ENCODE measurements at regions not wholly inside any gene's neighbourhood (a gene's known extent, or its start where the extent isn't known, plus 50 kb on each side); places are given as distances from the start of the nearest gene placed in this dataset.

GRCh38 chr13:33543631-33544265 is 258.2 kb upstream of the STARD13 start:
- peak overlapping the region; percentile 99 for H3K27ac ChIP-seq (ENCODE audit: low read depth, low read length)
- no peaks in the 10 kb centered on the region for H3K27me3 ChIP-seq (ENCODE audit: control insufficient read depth in 1 of 2, insufficient read depth in 2 of 2, low read length in 2 of 2)
- H3K36me3 ChIP-seq (ENCODE audit: control insufficient read depth in 1 of 2, insufficient read depth in 2 of 2, low read length in 2 of 2) = no peaks in the 10 kb centered on the region
- peak overlapping the region; percentile 74 to 85 for H3K4me3 ChIP-seq (ENCODE audit: low read depth in 1 of 2, low read length in 2 of 2)
- peak overlapping the region; percentile 85 to 98 for H3K9ac ChIP-seq (ENCODE audit: low read depth in 1 of 2, low read length in 2 of 2)
- peaks cover 22 to 30% of the 10 kb centered on the region in 2 donors for H3K4me1 ChIP-seq (ENCODE audit: control insufficient read depth in 1 of 2, insufficient read depth in 2 of 2, low read length in 2 of 2)
- H3K9me3 ChIP-seq (ENCODE audit: control insufficient read depth in 1 of 2, low read length in 2 of 2) = no peaks in the 10 kb centered on the region

- peak overlapping the region in 1 of 2 donors; percentile 85 for H3K4me3 ChIP-seq (ENCODE audit: low read depth in 1 of 2, low read length in 2 of 2)
- peaks cover 22 to 30% of the 10 kb centered on the region in 2 donors for H3K4me1 ChIP-seq (ENCODE audit: control insufficient read depth in 1 of 2, insufficient read depth in 2 of 2, low read length in 2 of 2)
- peak overlapping the region; percentile 15 to 98 for H3K9ac ChIP-seq (ENCODE audit: low read depth in 1 of 2, low read length in 2 of 2)
- no peaks in the 10 kb centered on the region for H3K36me3 ChIP-seq (ENCODE audit: control insufficient read depth in 1 of 2, insufficient read depth in 2 of 2, low read length in 2 of 2)
- no peak overlapping the region for H3K27ac ChIP-seq (ENCODE audit: low read depth, low read length)
- H3K27me3 ChIP-seq (ENCODE audit: control insufficient read depth in 1 of 2, insufficient read depth in 2 of 2, low read length in 2 of 2) = no peaks in the 10 kb centered on the region
- H3K9me3 ChIP-seq (ENCODE audit: control insufficient read depth in 1 of 2, low read length in 2 of 2) = no peaks in the 10 kb centered on the region
Observed at GRCh38 chr13:33544308-33544707, 258.8 kb upstream of the STARD13 start.

- H3K36me3 ChIP-seq (ENCODE audit: control insufficient read depth in 1 of 2, insufficient read depth in 2 of 2, low read length in 2 of 2) = no peaks in the 10 kb centered on the region
- no peak overlapping the region for H3K27ac ChIP-seq (ENCODE audit: low read depth, low read length)
- no peak overlapping the region for H3K4me3 ChIP-seq (ENCODE audit: low read depth in 1 of 2, low read length in 2 of 2)
- no peak overlapping the region for H3K9ac ChIP-seq (ENCODE audit: low read depth in 1 of 2, low read length in 2 of 2)
- H3K27me3 ChIP-seq (ENCODE audit: control insufficient read depth in 1 of 2, insufficient read depth in 2 of 2, low read length in 2 of 2) = no peaks in the 10 kb centered on the region
- peaks cover 22 to 30% of the 10 kb centered on the region in 2 donors for H3K4me1 ChIP-seq (ENCODE audit: control insufficient read depth in 1 of 2, insufficient read depth in 2 of 2, low read length in 2 of 2)
- no peaks in the 10 kb centered on the region for H3K9me3 ChIP-seq (ENCODE audit: control insufficient read depth in 1 of 2, low read length in 2 of 2)
Observed at GRCh38 chr13:33545492-33545891, 259.9 kb upstream of the STARD13 start.

GRCh38 chr13:33547035-33547434 is 261.5 kb upstream of the STARD13 start:
- H3K4me3 ChIP-seq (ENCODE audit: low read depth in 1 of 2, low read length in 2 of 2) = no peak overlapping the region
- H3K36me3 ChIP-seq (ENCODE audit: control insufficient read depth in 1 of 2, insufficient read depth in 2 of 2, low read length in 2 of 2) = no peaks in the 10 kb centered on the region
- no peaks in the 10 kb centered on the region for H3K9me3 ChIP-seq (ENCODE audit: control insufficient read depth in 1 of 2, low read length in 2 of 2)
- H3K27me3 ChIP-seq (ENCODE audit: control insufficient read depth in 1 of 2, insufficient read depth in 2 of 2, low read length in 2 of 2) = no peaks in the 10 kb centered on the region
- H3K4me1 ChIP-seq (ENCODE audit: control insufficient read depth in 1 of 2, insufficient read depth in 2 of 2, low read length in 2 of 2) = peaks cover 16 to 17% of the 10 kb centered on the region in 2 donors
- H3K27ac ChIP-seq (ENCODE audit: low read depth, low read length) = no peak overlapping the region
- H3K9ac ChIP-seq (ENCODE audit: low read depth in 1 of 2, low read length in 2 of 2) = no peak overlapping the region

- H3K27ac ChIP-seq (ENCODE audit: low read depth, low read length) = no peak overlapping the region
- no peaks in the 10 kb centered on the region for H3K36me3 ChIP-seq (ENCODE audit: control insufficient read depth in 1 of 2, insufficient read depth in 2 of 2, low read length in 2 of 2)
- H3K9me3 ChIP-seq (ENCODE audit: control insufficient read depth in 1 of 2, low read length in 2 of 2) = no peaks in the 10 kb centered on the region
- peaks cover 15% of the 10 kb centered on the region in 2 donors for H3K4me1 ChIP-seq (ENCODE audit: control insufficient read depth in 1 of 2, insufficient read depth in 2 of 2, low read length in 2 of 2)
- H3K9ac ChIP-seq (ENCODE audit: low read depth in 1 of 2, low read length in 2 of 2) = no peak overlapping the region
- H3K27me3 ChIP-seq (ENCODE audit: control insufficient read depth in 1 of 2, insufficient read depth in 2 of 2, low read length in 2 of 2) = no peaks in the 10 kb centered on the region
- H3K4me3 ChIP-seq (ENCODE audit: low read depth in 1 of 2, low read length in 2 of 2) = no peak overlapping the region
Observed at GRCh38 chr13:33548069-33548468, 262.5 kb upstream of the STARD13 start.

GRCh38 chr13:33550276-33550675 is 264.7 kb upstream of the STARD13 start:
- no peak overlapping the region for H3K9ac ChIP-seq (ENCODE audit: low read depth in 1 of 2, low read length in 2 of 2)

GRCh38 chr13:33550885-33551284 is 265.3 kb upstream of the STARD13 start:
- Histone ChIP-seq H3K9ac (ENCODE audit: low read depth in 1 of 2, low read length in 2 of 2) (no peak overlapping the region), H3K9me3 (ENCODE audit: control insufficient read depth in 1 of 2, low read length in 2 of 2) (no peaks in the 10 kb centered on the region), H3K27me3 (ENCODE audit: control insufficient read depth in 1 of 2, insufficient read depth in 2 of 2, low read length in 2 of 2) (no peaks in the 10 kb centered on the region), H3K4me1 (ENCODE audit: control insufficient read depth in 1 of 2, insufficient read depth in 2 of 2, low read length in 2 of 2) (no peaks in the 10 kb centered on the region), H3K4me3 (ENCODE audit: low read depth in 1 of 2, low read length in 2 of 2) (no peak overlapping the region), H3K36me3 (ENCODE audit: control insufficient read depth in 1 of 2, insufficient read depth in 2 of 2, low read length in 2 of 2) (no peaks in the 10 kb centered on the region), H3K27ac (ENCODE audit: low read depth, low read length) (no peak overlapping the region)

More at GRCh38 chr13:33550276-33550675, 264.7 kb upstream of the STARD13 start:
- Histone ChIP-seq H3K4me3 (ENCODE audit: low read depth in 1 of 2, low read length in 2 of 2) (no peak overlapping the region), H3K27ac (ENCODE audit: low read depth, low read length) (no peak overlapping the region), H3K36me3 (ENCODE audit: control insufficient read depth in 1 of 2, insufficient read depth in 2 of 2, low read length in 2 of 2) (no peaks in the 10 kb centered on the region), H3K9me3 (ENCODE audit: control insufficient read depth in 1 of 2, low read length in 2 of 2) (no peaks in the 10 kb centered on the region), H3K27me3 (ENCODE audit: control insufficient read depth in 1 of 2, insufficient read depth in 2 of 2, low read length in 2 of 2) (no peaks in the 10 kb centered on the region), H3K4me1 (ENCODE audit: control insufficient read depth in 1 of 2, insufficient read depth in 2 of 2, low read length in 2 of 2) (no peaks in the 10 kb centered on the region)

- H3K9me3 ChIP-seq (ENCODE audit: control insufficient read depth in 1 of 2, low read length in 2 of 2) = no peaks in the 10 kb centered on the region
- H3K36me3 ChIP-seq (ENCODE audit: control insufficient read depth in 1 of 2, insufficient read depth in 2 of 2, low read length in 2 of 2) = no peaks in the 10 kb centered on the region
- H3K4me3 ChIP-seq (ENCODE audit: low read depth in 1 of 2, low read length in 2 of 2) = no peak overlapping the region
- H3K9ac ChIP-seq (ENCODE audit: low read depth in 1 of 2, low read length in 2 of 2) = no peak overlapping the region
- H3K27me3 ChIP-seq (ENCODE audit: control insufficient read depth in 1 of 2, insufficient read depth in 2 of 2, low read length in 2 of 2) = no peaks in the 10 kb centered on the region
- no peak overlapping the region for H3K27ac ChIP-seq (ENCODE audit: low read depth, low read length)
- H3K4me1 ChIP-seq (ENCODE audit: control insufficient read depth in 1 of 2, insufficient read depth in 2 of 2, low read length in 2 of 2) = no peaks in the 10 kb centered on the region
Observed at GRCh38 chr13:33554919-33555791, 262.8 kb upstream of the RFC3 start.

GRCh38 chr13:33556828-33557227 is 261.1 kb upstream of the RFC3 start:
- Histone ChIP-seq H3K27me3 (ENCODE audit: control insufficient read depth in 1 of 2, insufficient read depth in 2 of 2, low read length in 2 of 2) (no peaks in the 10 kb centered on the region), H3K4me3 (ENCODE audit: low read depth in 1 of 2, low read length in 2 of 2) (no peak overlapping the region), H3K4me1 (ENCODE audit: control insufficient read depth in 1 of 2, insufficient read depth in 2 of 2, low read length in 2 of 2) (no peaks in the 10 kb centered on the region), H3K9ac (ENCODE audit: low read depth in 1 of 2, low read length in 2 of 2) (no peak overlapping the region), H3K36me3 (ENCODE audit: control insufficient read depth in 1 of 2, insufficient read depth in 2 of 2, low read length in 2 of 2) (no peaks in the 10 kb centered on the region), H3K9me3 (ENCODE audit: control insufficient read depth in 1 of 2, low read length in 2 of 2) (no peaks in the 10 kb centered on the region), H3K27ac (ENCODE audit: low read depth, low read length) (no peak overlapping the region)

GRCh38 chr13:33560726-33561125 is 257.2 kb upstream of the RFC3 start:
- no peaks in the 10 kb centered on the region for H3K36me3 ChIP-seq (ENCODE audit: control insufficient read depth in 1 of 2, insufficient read depth in 2 of 2, low read length in 2 of 2)
- no peak overlapping the region for H3K9ac ChIP-seq (ENCODE audit: low read depth in 1 of 2, low read length in 2 of 2)
- H3K27me3 ChIP-seq (ENCODE audit: control insufficient read depth in 1 of 2, insufficient read depth in 2 of 2, low read length in 2 of 2) = no peaks in the 10 kb centered on the region
- H3K27ac ChIP-seq (ENCODE audit: low read depth, low read length) = no peak overlapping the region
- no peak overlapping the region for H3K4me3 ChIP-seq (ENCODE audit: low read depth in 1 of 2, low read length in 2 of 2)
- no peaks in the 10 kb centered on the region for H3K4me1 ChIP-seq (ENCODE audit: control insufficient read depth in 1 of 2, insufficient read depth in 2 of 2, low read length in 2 of 2)
- no peaks in the 10 kb centered on the region for H3K9me3 ChIP-seq (ENCODE audit: control insufficient read depth in 1 of 2, low read length in 2 of 2)

Measured in duodenal mucosa (tissue), 2 donors.